HepG2 (cell line): ENCODE measurements at regions not wholly inside any gene's neighbourhood (a gene's known extent, or its start where the extent isn't known, plus 50 kb on each side); places are given as distances from the start of the nearest gene placed in this dataset.

Experiments
- ATAC-seq: fragments of 200-7000 bp; cut with Tn5 transposase; 3 replicates; pipeline ENCODE4 v1.9.1; 2020; ENCODE audit warnings: mild to moderate bottlenecking, moderate library complexity
- BruUV-seq: library from RNA; stranded (reverse); fragments of 400-500 nt; replicated peaks from 2 replicates; lab custom pipeline; 2021; lab: Mats Ljungman, UMichigan
- CTCF ChIA-PET: fragments of 300-600 bp; formaldehyde crosslinking; extraction: SDS; loops from one replicate; lab custom pipeline; 2021; ENCODE audit warnings: low total read pairs, inconsistent platforms, low intra/inter-chr PET ratio; lab: Yijun Ruan, JAX
- POLR2A ChIA-PET: fragments of 350-600 bp; sonication (Branson Sonifier 250); formaldehyde crosslinking; loops from one replicate; lab custom pipeline; 2020; ENCODE audit warnings: antibody characterized with exemption, inconsistent platforms; lab: Yijun Ruan, JAX
- DNase-seq: peaks from one replicate; pipeline ENCODE4 v3.0.0-alpha.2; 2015; ENCODE audit warnings: low spot score
- FAIRE-seq: peaks from 3 replicates; lab custom pipeline; 2011; peaks lifted over from hg19 to GRCh38; lab: Jason Lieb, UNC
- H2AFZ ChIP-seq: one replicate; pipeline ENCODE4 v1.6.1; 2011; ENCODE audit warnings: low read length, inconsistent platforms
- H3K27ac ChIP-seq: fragments of 300-600 bp; 3 replicates; pipeline ENCODE4 v1.8.0; 2011; ENCODE audit warnings: mixed run types, mild to moderate bottlenecking, mixed read lengths, low read length, inconsistent platforms; ENCODE audit not compliant: insufficient read depth; ENCODE audit errors: extremely low read length
- H3K27me3 ChIP-seq, 2 experiments: fragments of 200-600 bp in 1 of 2; 2 replicates in 1 of 2; 3 replicates in 1 of 2; pipeline versions ENCODE4 v1.6.0 to v1.8.0; 2011; ENCODE audit warnings: low read length in 2 of 2, mild to moderate bottlenecking in 2 of 2, moderate library complexity in 2 of 2, inconsistent platforms in 1 of 2; ENCODE audit not compliant: insufficient read depth in 2 of 2, control insufficient read depth in 1 of 2
- H3K36me3 ChIP-seq, 2 experiments: fragments of 200-600 bp in 1 of 2; replicated peaks in 1 of 2; 2 replicates in 1 of 2; 3 replicates in 1 of 2; pipeline versions ENCODE4 v1.5.1 to v1.8.0; 2011; ENCODE audit warnings: low read length in 2 of 2, inconsistent platforms in 1 of 2; ENCODE audit not compliant: insufficient read depth in 2 of 2, control insufficient read depth in 1 of 2
- H3K4me1 ChIP-seq: 2 replicates; pipeline ENCODE4 v1.5.1; 2012; ENCODE audit warnings: low read length, inconsistent platforms; ENCODE audit not compliant: insufficient read depth
- H3K4me2 ChIP-seq: 2 replicates; pipeline ENCODE4 v1.6.0; 2011; ENCODE audit warnings: low read depth, low read length, inconsistent platforms
- H3K4me3 ChIP-seq, 3 experiments: fragments of 200-600 bp in 1 of 3; sonication (generic), shearing (Covaris generic) in 1 of 3; replicated peaks in 1 of 3; 2 replicates each; pipeline ENCODE4 v1.5.1; 2011 to 2016; ENCODE audit warnings: low read length in 3 of 3, inconsistent platforms in 2 of 3, low read depth in 2 of 3, mild to moderate bottlenecking in 2 of 3, control low read depth in 1 of 3, mixed read lengths in 1 of 3; ENCODE audit not compliant: insufficient read depth in 1 of 3
- H3K79me2 ChIP-seq: one replicate; pipeline ENCODE4 v1.6.1; 2011; ENCODE audit warnings: low read length, inconsistent platforms; ENCODE audit not compliant: insufficient read depth
- H3K9ac ChIP-seq: 2 replicates; pipeline ENCODE4 v1.6.0; 2011; ENCODE audit warnings: mild to moderate bottlenecking, low read depth, low read length, inconsistent platforms; ENCODE audit not compliant: insufficient read depth
- H3K9me3 ChIP-seq: 2 replicates; pipeline ENCODE4 v1.5.1; 2012; ENCODE audit warnings: mild to moderate bottlenecking, low read length
- H4K20me1 ChIP-seq: 2 replicates; pipeline ENCODE4 v1.6.0; 2011; ENCODE audit warnings: inconsistent platforms, mild to moderate bottlenecking, low read length, moderate library complexity; ENCODE audit not compliant: insufficient read depth
- ATAD3A ChIP-seq: sonication (generic); formaldehyde crosslinking; IDR thresholded peaks from 2 replicates; pipeline ENCODE4 v1.4.0; 2020; ENCODE audit warnings: missing genetic modification reagents
- CEBPG ChIP-seq: IDR thresholded peaks from 2 replicates; pipeline ENCODE4 v1.6.1; 2016
- CENPX ChIP-seq: sonication (generic); formaldehyde crosslinking; IDR thresholded peaks from 2 replicates; pipeline ENCODE4 v1.9.0; 2021; ENCODE audit warnings: mild to moderate bottlenecking, missing genetic modification reagents, moderate library complexity
- E2F2 ChIP-seq: sonication (generic); formaldehyde crosslinking; IDR thresholded peaks from 2 replicates; pipeline ENCODE4 v1.4.0; 2020; ENCODE audit warnings: missing genetic modification reagents, borderline replicate concordance
- HNRNPK ChIP-seq: fragments of 200-400 bp; formaldehyde crosslinking; IDR thresholded peaks from 2 replicates; pipeline ENCODE4 v1.6.1; 2018; ENCODE audit warnings: low read length, low read depth, moderate library complexity, mild to moderate bottlenecking; ENCODE audit not compliant: poor library complexity, severe bottlenecking
- IRF2 ChIP-seq: IDR thresholded peaks from 2 replicates; pipeline ENCODE4 v1.6.1; 2018; ENCODE audit warnings: missing genetic modification reagents, missing compliant biosample characterization
- NKX3-1 ChIP-seq: sonication (generic); formaldehyde crosslinking; IDR thresholded peaks from 2 replicates; pipeline ENCODE4 v1.5.0; 2020; ENCODE audit warnings: missing genetic modification reagents
- NONO ChIP-seq, 2 experiments: fragments of 450-650 bp in 1 of 2; sonication (generic) in 1 of 2; formaldehyde crosslinking in 1 of 2; IDR thresholded peaks in 1 of 2; conservative IDR thresholded peaks in 1 of 2; 2 replicates each; pipeline versions ENCODE4 v1.6.1 to v1.8.0; 2017 to 2022; ENCODE audit warnings: mild to moderate bottlenecking in 1 of 2, missing genetic modification reagents in 1 of 2, moderate library complexity in 1 of 2
- PTBP1 ChIP-seq: fragments of 200-400 bp; formaldehyde crosslinking; IDR thresholded peaks from 2 replicates; pipeline ENCODE4 v1.6.1; 2018; ENCODE audit warnings: low read length, low read depth; ENCODE audit not compliant: poor library complexity, severe bottlenecking
- ZBTB4 ChIP-seq: sonication (generic); formaldehyde crosslinking; IDR thresholded peaks from 2 replicates; pipeline ENCODE4 v1.4.0; 2020; ENCODE audit warnings: missing genetic modification reagents, mild to moderate bottlenecking, borderline replicate concordance
- ZFP91 ChIP-seq: sonication (generic); formaldehyde crosslinking; IDR thresholded peaks from 2 replicates; pipeline ENCODE4 v1.9.0; 2022; ENCODE audit warnings: missing genetic modification reagents, mild to moderate bottlenecking, borderline replicate concordance
- ZNF567 ChIP-seq: sonication (generic); formaldehyde crosslinking; IDR thresholded peaks from 2 replicates; pipeline ENCODE4 v1.8.1; 2023; ENCODE audit warnings: mild to moderate bottlenecking, missing genetic modification reagents, borderline replicate concordance
- WGBS: methylation state at CpG from one replicate; pipeline ENCODE4 v1.1.6; 2017; ENCODE audit warnings: low lambda C conversion rate; 5-methylcytosine and 5-hydroxymethylcytosine counted together
- in situ Hi-C: cut with HindIII; loops from 2 replicates; pipeline ENCODE4 v1.10.0; 2017; ENCODE audit warnings: low pct_unique_long_range_greater_than_20kb; ENCODE audit not compliant: extremely low pct_ligation_motif_present
- intact Hi-C: fragments of 100-400 bp; cut with micrococcal nuclease; formaldehyde crosslinking; loops from one replicate; pipeline ENCODE4 v1.10.0; 2022; ENCODE audit not compliant: unreplicated experiment

GRCh38 chr1:208460823-208461222, 216.6 kb upstream of the PLXNA2 start:
- TF ChIP-seq NONO (IDR thresholded peaks at IDR 0.05) (no peak), NONO (CRISPR knock-in tag; conservative IDR thresholded peaks at IDR 0.05) (no peak), HNRNPK (peak; percentile 16)
- Histone ChIP-seq H3K9me3 (no peaks in the 10 kb centered on the region), H3K9ac (no peak overlapping the region), H4K20me1 (no peaks in the 10 kb centered on the region), H3K27me3 (no peaks in the 10 kb centered on the region; a peak in 1 of 5 replicates), H2AFZ (no peak overlapping the region), H3K4me3 (no peak overlapping the region), H3K79me2 (no peaks in the 10 kb centered on the region), H3K4me2 (no peak overlapping the region), H3K4me1 (no peaks in the 10 kb centered on the region), H3K36me3 (no peaks in the 10 kb centered on the region), H3K27ac (no peak overlapping the region)
- 3% methylated on average over 3 of the region's 3 CpGs for whole genome bisulfite sequencing
- DNase-seq (no peak), ATAC-seq (no peak), FAIRE-seq (no peak)
- in situ Hi-C loops (no loop called here), intact Hi-C loops (no loop called here)
- ChIA-PET CTCF (no interaction called here), POLR2A (no interaction called here)
- no TSS peak for BruUV-seq

GRCh38 chr1:208461680-208462079, 217.5 kb upstream of the PLXNA2 start:
- Histone ChIP-seq H3K27ac (no peak overlapping the region), H3K4me3 (no peak overlapping the region), H3K27me3 (no peaks in the 10 kb centered on the region; a peak in 1 of 5 replicates), H3K36me3 (no peaks in the 10 kb centered on the region), H3K4me2 (no peak overlapping the region), H4K20me1 (no peaks in the 10 kb centered on the region), H3K4me1 (no peaks in the 10 kb centered on the region), H3K9me3 (no peaks in the 10 kb centered on the region), H3K9ac (no peak overlapping the region), H2AFZ (no peak overlapping the region), H3K79me2 (no peaks in the 10 kb centered on the region)
- peak; percentile 33; the same call in 1 of the 3 replicates for ATAC-seq
- no TSS peak for BruUV-seq
- no peak for FAIRE-seq
- ChIA-PET POLR2A (no interaction called here), CTCF (no interaction called here)
- in situ Hi-C loops (no loop called here), intact Hi-C loops (no loop called here)
- DNase-seq: no peak
- TF ChIP-seq IRF2 (CRISPR knock-in tag): no peak
- no peak for TF ChIP-seq ZBTB4 (CRISPR knock-in tag)
- no peak for TF ChIP-seq CENPX
- TF ChIP-seq E2F2 (CRISPR knock-in tag): no peak
- no peak for TF ChIP-seq ATAD3A (CRISPR knock-in tag)
- no peak for TF ChIP-seq CEBPG
- TF ChIP-seq ZNF567: no peak
- TF ChIP-seq NKX3-1 (CRISPR knock-in tag): no peak
- no peak for TF ChIP-seq ZFP91 (CRISPR knock-in tag)
- TF ChIP-seq PTBP1: no peak
- WGBS: 0% methylated on average over 1 of the region's 4 CpGs
